Transverse colon (tissue), 4 donors: ENCODE measurements at regions not wholly inside any gene's neighbourhood (a gene's known extent, or its start where the extent isn't known, plus 50 kb on each side); places are given as distances from the start of the nearest gene placed in this dataset.
"Not testable (repeated sequence)": the region's sequence is repeated elsewhere in the genome, so short reads cannot be mapped to it uniquely, and the experiment has no call there.

Experiments used
- DNase-seq: peaks from one replicate; pipeline ENCODE4 v3.0.0-alpha.2; 2019
- H3K27ac ChIP-seq, 4 donors: fragments of 200-600 bp; sonication (generic); 2 replicates each; pipeline ENCODE4 v1.5.1; 2016 to 2018; ENCODE audit warnings: inconsistent platforms in 4 of 4
- H3K27me3 ChIP-seq: fragments of 200-600 bp; sonication (generic); 2 replicates; pipeline ENCODE4 v1.5.1; 2017; ENCODE audit warnings: inconsistent platforms
- H3K36me3 ChIP-seq, 4 donors: fragments of 200-600 bp; sonication (generic); 2 replicates each; pipeline ENCODE4 v1.5.1; 2017 to 2019; ENCODE audit warnings: inconsistent platforms in 4 of 4
- H3K4me1 ChIP-seq, 4 donors: fragments of 200-600 bp; sonication (generic); 2 replicates each; pipeline ENCODE4 v1.5.1; 2017 to 2020; ENCODE audit warnings: inconsistent platforms in 4 of 4
- H3K4me3 ChIP-seq, 4 donors: fragments of 200-600 bp; sonication (generic); 1 replicate in 1 of 4; 2 replicates in 3 of 4; pipeline versions ENCODE4 v1.5.1 to v1.6.1; 2017 to 2019; ENCODE audit warnings: inconsistent platforms in 4 of 4
- H3K9me3 ChIP-seq, 2 donors: fragments of 200-600 bp; sonication (generic); 2 replicates each; pipeline ENCODE4 v1.5.1; 2017 to 2019; ENCODE audit warnings: inconsistent platforms in 2 of 2
- CTCF ChIP-seq, 5 experiments: fragments of 200-600 bp in 3 of 5; fragments of 450-650 bp in 2 of 5; sonication (generic) in 3 of 5; IDR thresholded peaks; 1 replicate in 2 of 5; 2 replicates in 3 of 5; pipeline ENCODE4 v1.5.1; 2016 to 2017; ENCODE audit warnings: antibody characterized with exemption in 5 of 5, inconsistent platforms in 3 of 5, mild to moderate bottlenecking in 2 of 5, moderate library complexity in 1 of 5
- EP300 ChIP-seq: sonication (generic); formaldehyde crosslinking; IDR thresholded peaks from one replicate; pipeline ENCODE4 v1.6.1; 2017; ENCODE audit warnings: antibody characterized with exemption, low read depth
- POLR2A ChIP-seq: fragments of 450-650 bp; IDR thresholded peaks from one replicate; pipeline ENCODE4 v1.6.1; 2016; ENCODE audit warnings: antibody characterized with exemption, mild to moderate bottlenecking, moderate library complexity
- POLR2AphosphoS5 ChIP-seq, 3 donors: sonication (generic); formaldehyde crosslinking; IDR thresholded peaks; one replicate each; pipeline ENCODE4 v1.6.1; 2016; ENCODE audit warnings: antibody characterized with exemption in 3 of 3
- WGBS, 2 donors: methylation state at CpG; one replicate each; pipeline ENCODE4 v1.1.5; 2018; ENCODE audit warnings: low coverage in 1 of 2; 5-methylcytosine and 5-hydroxymethylcytosine counted together
- in situ Hi-C, 4 donors: fragments of 200-750 bp; cut with MboI; loops; one replicate each; pipeline versions ENCODE4 v1.15.0 to v1.15.1; 2017; ENCODE audit warnings: low sequenced_read_pairs in 3 of 4, low pct_ligation_motif_present in 1 of 4, low pct_unique_long_range_greater_than_20kb in 1 of 4
- intact Hi-C: fragments of 100-400 bp; cut with DNase I; formaldehyde crosslinking; loops from one replicate; pipeline ENCODE4 v1.15.1; 2023; ENCODE audit warnings: low total_unique reads

GRCh38 chr5:42252306-42252705 lies 170.9 kb upstream of the GHR start:
- no peaks in the 10 kb centered on the region for H3K27me3 ChIP-seq
- DNase-seq = no peak
- H3K4me1 ChIP-seq = no peaks in the 10 kb centered on the region
- no peaks in the 10 kb centered on the region for H3K9me3 ChIP-seq
- H3K27ac ChIP-seq = no peak overlapping the region
- intact Hi-C loops (no loop called here), in situ Hi-C loops (no loop called here)
- TF ChIP-seq POLR2AphosphoS5 (IDR thresholded peaks at IDR 0.05) (no peak), POLR2A (no peak), CTCF (IDR thresholded peaks at IDR 0.05) (no peak), EP300 (no peak)
- no peak overlapping the region for H3K4me3 ChIP-seq
- 89 to 92% methylated on average over 5 of the region's 5 CpGs for WGBS, 2 donors
- no peaks in the 10 kb centered on the region for H3K36me3 ChIP-seq

- H3K36me3 ChIP-seq, in situ Hi-C loops, H3K27ac ChIP-seq, intact Hi-C loops, H3K9me3 ChIP-seq, H3K4me1 ChIP-seq, H3K4me3 ChIP-seq, H3K27me3 ChIP-seq, DNase-seq: not testable (repeated sequence)
- WGBS, 2 donors = 89% methylated on average over 12 of the region's 12 CpGs; no CpG with 5 or more reads in 1 of the 2 donors
Measured at GRCh38 chr5:42259914-42260313, 163.3 kb upstream of the GHR start.

GRCh38 chr5:42267091-42267490 lies 156.1 kb upstream of the GHR start:
- no peaks in the 10 kb centered on the region for H3K9me3 ChIP-seq
- no peaks in the 10 kb centered on the region for H3K4me1 ChIP-seq
- no peak overlapping the region for H3K27ac ChIP-seq
- H3K36me3 ChIP-seq = no peaks in the 10 kb centered on the region
- TF ChIP-seq EP300 (no peak), POLR2A (no peak), POLR2AphosphoS5 (IDR thresholded peaks at IDR 0.05) (no peak), CTCF (IDR thresholded peaks at IDR 0.05) (no peak)
- no peak overlapping the region for H3K4me3 ChIP-seq
- intact Hi-C loops (no loop called here), in situ Hi-C loops (no loop called here)
- no peak for DNase-seq
- no peaks in the 10 kb centered on the region for H3K27me3 ChIP-seq

DNA sequence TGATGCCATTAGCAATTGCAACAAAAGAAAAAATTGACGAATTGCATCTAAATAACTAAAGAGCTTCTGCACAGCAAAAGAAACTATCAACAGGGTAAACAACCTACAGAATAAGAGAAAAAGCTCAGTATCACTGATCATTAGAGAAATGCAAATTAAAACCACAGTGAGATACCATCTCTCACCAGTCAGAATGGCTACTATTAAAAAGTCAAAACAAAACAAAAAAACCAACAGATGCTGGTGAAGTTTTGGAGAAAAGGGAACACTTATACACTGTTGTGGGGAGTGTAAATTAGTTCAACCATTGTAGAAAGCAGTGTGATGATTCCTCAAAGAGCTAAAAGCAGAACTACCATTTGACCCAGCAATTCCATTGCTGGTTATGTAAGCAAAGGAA lies 155.1 kb upstream of the GHR start:
- H3K4me3 ChIP-seq, H3K27ac ChIP-seq, H3K36me3 ChIP-seq, intact Hi-C loops, in situ Hi-C loops, H3K9me3 ChIP-seq, H3K27me3 ChIP-seq, H3K4me1 ChIP-seq, DNase-seq: not testable (repeated sequence)
- WGBS, 2 donors = 74 to 89% methylated on average over 1 of the region's 1 CpG

DNA sequence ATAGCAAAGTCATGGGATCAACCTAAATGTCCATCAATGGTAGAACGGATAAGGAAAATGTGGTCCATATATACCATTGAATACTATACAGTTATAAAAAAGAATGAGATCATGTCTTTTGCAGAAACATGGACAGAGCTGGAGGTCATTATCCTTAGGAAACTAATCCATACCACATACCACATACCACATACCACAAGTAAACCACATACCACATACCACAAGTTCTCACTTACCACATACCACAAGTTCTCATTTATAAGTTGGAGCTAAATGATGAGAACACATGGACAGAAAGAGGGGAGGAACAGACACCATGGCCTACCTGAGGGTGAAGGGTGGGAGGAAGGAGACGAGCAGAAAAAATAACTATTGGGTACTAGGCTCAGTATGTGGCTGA lies 154.6 kb upstream of the GHR start:
- intact Hi-C loops = no loop called here
- Histone ChIP-seq H3K27me3 (no peaks in the 10 kb centered on the region), H3K36me3 (no peaks in the 10 kb centered on the region), H3K9me3 (no peaks in the 10 kb centered on the region), H3K4me3 (no peak overlapping the region), H3K4me1 (no peaks in the 10 kb centered on the region), H3K27ac (no peak overlapping the region)
- no peak for DNase-seq
- no peak for TF ChIP-seq CTCF (IDR thresholded peaks at IDR 0.05)
- WGBS, 2 donors = 78 to 84% methylated on average over 2 of the region's 2 CpGs
- in situ Hi-C loops = no loop called here
